Superior temporal gyrus (tissue), 1 donor: ENCODE measurements at regions not wholly inside any gene's neighbourhood (a gene's known extent, or its start where the extent isn't known, plus 50 kb on each side); places are given as distances from the start of the nearest gene placed in this dataset.
"Not testable (repeated sequence)": the region's sequence is repeated elsewhere in the genome, so short reads cannot be mapped to it uniquely, and the experiment has no call there.

ENCODE experiments used
- DNase-seq: peaks from one replicate; pipeline ENCODE4 v3.0.0-alpha.2; 2016; ENCODE audit errors: extremely low spot score

- no peak for DNase-seq
These were observed 205.4 kb upstream of the GK2 start for GRCh38 chr4:79613269-79613935.

DNA sequence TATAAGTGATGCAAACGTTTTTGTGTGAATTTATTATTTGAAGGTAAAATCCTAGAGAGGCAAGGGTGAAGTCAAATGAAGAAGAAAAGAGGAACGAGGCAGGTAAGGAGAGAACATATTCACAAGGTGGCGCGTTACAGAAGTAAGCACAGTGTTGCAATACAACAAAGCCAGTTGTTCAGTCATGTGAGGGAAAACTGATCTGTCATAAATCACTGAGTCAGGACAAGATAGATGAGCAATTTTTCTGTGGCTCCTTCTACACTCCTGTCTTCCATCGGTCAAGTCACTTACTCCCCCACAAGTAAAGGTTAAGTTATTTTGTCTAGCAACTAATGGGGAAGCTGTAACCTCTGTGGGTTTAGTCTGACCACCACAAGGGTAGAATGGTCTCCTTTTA is 203.0 kb upstream of the GK2 start:
- DNase-seq, result no peak

- DNase-seq, result no peak
These were observed 201.8 kb upstream of the GK2 start for GRCh38 chr4:79609817-79610216.

GRCh38 chr4:79607979-79608378 is 200.0 kb upstream of the GK2 start:
- no peak for DNase-seq

DNA sequence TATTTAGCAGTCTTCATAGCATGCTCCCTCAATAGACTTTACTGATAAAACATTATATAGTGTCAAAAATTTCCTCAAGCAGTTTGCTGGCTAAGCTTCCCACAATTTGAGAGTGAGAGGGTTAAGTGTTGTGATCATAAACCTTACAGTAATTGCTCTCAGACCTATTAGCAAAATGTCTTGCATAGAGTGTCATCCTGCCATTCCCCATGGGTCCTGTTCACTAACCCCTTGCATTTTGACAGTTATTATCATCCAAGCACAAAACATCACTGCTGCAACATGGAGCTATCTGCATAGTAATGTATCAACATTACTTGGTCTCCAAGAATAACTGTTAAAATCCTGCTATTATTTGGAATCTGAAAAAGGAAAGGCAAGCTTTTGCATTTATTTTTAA is 196.1 kb upstream of the GK2 start:
- DNase-seq, result no peak

GRCh38 chr4:79603681-79604080 is 195.7 kb upstream of the GK2 start:
- DNase-seq, result no peak

DNA sequence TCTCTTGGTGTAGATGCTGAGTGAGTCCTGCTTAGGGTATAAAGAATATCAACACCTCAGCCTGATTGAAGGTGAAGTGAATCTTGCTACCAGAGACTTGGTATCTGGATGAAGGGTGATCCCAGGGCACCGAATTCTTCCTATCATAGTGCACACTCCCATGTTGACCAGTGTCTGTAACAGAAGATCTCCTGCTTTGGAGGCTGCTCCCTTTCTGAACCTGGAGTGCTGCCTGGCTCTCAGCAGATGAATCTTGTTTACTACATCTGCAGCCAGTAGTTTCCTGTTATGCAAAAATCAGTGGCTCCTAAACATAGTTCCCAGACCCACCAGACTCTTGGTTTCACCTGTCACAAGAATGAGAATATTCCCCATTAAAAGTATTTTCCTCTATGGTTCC is 191.7 kb upstream of the GK2 start:
- no peak for DNase-seq

DNA sequence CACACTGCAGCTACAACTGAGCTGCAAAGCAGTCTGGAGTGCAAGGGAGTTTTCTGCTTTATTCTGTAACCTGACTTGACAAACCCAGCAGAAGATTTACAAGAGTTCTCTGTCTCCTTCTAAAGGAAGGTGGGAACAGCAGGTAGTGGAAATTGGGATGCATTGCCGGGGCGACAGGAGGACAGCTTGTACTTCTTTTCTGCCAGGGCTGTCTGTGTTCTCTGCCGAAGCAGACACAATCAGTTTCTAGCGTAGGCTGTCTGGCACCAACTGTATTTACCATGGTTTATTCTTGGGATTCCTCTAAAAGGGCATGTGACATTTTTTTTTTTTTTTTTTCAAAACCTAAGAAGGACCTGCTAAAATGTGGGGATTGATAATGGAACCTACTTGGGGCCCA is 190.8 kb upstream of the GK2 start:
- DNase-seq, result peak; percentile 50

DNA sequence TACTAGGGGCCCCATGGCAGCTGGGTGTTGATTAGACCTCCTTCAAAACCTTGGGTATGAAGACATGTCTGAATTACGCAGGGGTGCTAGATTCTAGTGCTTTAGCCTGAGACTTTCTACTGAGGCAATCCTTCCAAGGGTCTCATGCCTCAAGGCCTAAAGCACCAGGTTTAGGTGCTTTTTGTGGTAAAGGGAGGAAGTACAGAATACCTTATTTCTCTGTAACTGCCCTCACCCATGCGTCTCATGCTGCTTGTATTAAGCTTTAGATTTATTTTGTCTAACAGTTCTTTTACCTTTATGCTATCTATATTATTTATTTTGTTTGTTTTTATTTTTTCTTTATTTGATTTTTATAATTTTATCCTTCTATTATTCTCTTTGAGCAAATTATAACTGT is 190.2 kb upstream of the GK2 start:
- no peak for DNase-seq

DNA sequence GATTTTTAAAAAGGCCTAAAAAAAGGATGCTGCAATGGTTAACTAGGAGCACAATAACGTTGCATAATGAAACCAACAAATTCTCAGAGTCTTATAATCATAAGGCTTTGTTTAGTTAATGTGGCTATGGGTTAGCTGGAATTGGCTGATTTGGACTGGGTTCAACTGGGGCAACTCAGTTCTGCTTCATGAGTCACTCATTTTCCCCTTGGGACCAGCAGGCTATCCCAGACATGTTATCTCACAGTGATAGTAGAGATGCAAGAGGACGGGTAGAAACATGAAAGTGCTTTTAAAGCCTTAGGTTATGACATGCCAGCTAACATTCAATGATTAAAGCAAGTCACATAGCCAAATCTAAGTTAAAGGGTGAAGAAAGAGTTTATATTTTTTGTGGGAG is 189.2 kb upstream of the GK2 start:
- DNase-seq, result no peak

DNA sequence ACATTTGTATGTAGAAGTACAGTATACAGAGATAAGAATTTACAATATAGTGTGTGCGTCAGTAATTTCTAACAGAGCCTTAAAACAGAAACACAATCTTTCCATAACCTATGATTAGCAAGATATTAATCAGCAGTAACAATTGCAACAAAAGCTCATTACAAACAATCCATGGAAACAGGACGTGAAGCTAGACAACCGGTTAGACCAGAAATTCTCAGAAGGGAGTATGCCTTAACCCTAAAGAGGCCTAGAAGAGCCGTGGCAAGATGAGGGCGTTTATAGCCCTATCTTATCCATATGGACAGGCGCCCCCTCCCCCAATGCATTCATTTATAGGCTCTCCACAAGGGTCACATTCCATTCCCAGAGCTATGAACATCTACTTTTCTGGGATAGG is 184.2 kb upstream of the GK2 start:
- DNase-seq, result not testable (repeated sequence)

DNA sequence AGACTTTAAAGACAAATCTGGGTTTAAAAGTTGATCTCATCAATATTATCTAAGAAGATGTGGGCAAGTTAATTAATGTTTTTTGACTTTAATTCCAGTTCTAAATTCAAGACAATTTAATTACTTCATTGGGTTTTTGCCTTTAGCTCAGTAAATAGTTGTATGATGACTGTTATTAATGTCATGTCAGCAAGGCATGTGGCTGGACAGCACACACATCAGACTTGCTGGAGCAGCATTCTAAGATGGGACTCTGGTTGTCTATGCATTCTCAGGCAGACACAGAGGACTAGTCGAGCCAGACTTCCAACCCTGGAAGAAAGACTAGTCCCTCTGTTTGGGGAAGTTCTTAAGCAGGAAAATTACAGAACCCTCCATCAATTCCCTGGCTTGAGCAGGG is 180.7 kb upstream of the GK2 start:
- DNase-seq, result no peak

DNA sequence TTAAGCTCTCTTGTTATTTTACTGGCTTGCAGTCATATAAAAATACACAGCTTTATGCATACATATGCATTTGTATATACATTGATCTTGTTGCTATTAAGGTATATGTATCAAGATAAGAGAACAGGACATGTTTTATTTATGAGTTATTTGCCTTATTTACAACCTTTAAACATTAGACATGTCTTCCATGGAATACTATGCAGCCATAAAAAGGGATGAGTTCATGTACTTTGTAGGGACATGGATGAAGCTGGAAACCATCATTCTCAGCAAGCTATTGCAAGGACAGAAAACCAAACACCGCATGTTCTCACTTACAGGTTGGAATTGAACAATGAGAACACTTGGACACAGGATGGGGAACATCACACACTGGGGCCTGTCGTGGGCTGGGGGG is 179.2 kb upstream of the GK2 start:
- DNase-seq, result not testable (repeated sequence)

DNA sequence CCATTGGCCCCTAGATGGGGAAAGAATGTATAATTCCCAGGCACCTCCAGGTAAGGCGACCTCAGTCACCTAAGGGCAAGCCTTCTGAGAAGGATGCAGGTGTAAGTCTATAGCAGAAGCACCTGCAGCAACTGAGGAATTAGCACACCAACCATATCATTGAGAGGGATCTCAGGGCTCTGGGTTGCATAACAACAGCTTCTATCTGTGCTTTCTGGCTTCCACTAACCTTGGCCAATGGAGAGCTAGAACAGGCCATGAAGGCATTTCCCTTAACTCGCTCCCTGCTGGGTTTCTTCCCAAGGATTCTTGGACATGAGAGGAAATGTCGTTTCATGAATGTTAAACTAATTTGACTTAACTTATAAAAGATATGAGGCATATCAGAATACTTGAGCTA is 177.8 kb upstream of the GK2 start:
- DNase-seq, result no peak

GRCh38 chr4:79585330-79585729 is 177.3 kb upstream of the GK2 start:
- no peak for DNase-seq

DNA sequence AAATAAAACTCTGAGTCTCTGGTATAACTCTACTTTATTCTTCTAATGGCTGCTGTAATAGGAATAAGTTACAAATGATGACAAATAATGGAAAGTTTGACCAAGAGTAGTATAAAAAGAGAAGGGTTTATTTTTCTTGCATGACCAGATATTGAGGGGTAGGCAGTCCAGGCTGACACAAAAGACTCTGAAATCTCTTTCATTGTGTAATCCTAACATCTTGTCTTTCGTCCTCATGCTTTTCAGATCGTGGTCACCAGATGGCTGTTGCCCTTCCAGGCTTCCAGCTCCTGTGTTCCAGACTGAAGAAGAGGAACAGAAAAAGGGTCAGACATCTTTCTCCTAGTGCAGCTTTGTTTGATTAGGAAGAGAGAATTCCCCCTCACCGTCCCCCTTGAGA is 176.9 kb upstream of the GK2 start:
- no peak for DNase-seq

DNA sequence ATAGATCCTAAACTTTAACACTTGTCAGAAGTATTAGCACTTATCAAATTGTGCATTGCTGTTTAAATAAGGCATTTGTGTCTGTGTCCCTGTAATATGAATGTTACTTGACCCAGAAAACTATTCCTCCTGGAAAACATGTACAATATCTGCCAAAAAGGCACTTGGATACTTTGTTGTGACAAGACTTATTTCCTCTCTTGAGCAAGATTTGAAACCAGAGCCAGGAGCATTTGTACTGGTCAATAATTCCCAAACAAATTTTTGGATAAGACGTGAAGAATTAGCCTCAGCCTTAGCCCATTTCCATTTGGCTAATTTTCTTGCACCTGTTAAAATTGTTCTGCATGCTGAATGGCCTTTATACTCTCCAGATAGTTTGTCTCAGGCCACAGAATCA is 176.3 kb upstream of the GK2 start:
- no peak for DNase-seq

GRCh38 chr4:79578606-79579005 is 170.6 kb upstream of the GK2 start:
- DNase-seq, result no peak

DNA sequence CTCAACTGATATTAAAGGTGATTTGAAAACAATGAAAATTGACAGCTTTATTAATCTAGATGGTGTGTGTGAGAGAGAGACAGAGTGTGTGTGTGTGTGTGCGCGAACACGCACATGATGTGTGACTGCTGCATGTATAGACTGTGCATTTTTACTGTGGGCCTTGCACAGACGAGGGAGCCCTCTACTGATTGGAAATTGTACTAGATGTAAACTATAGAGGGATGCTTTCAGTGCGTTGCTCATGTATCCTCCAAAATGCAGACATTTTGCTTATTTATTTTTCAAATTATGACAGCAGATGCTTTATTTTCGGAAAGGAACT is 168.4 kb upstream of the GK2 start:
- peak; percentile 62 for DNase-seq

DNA sequence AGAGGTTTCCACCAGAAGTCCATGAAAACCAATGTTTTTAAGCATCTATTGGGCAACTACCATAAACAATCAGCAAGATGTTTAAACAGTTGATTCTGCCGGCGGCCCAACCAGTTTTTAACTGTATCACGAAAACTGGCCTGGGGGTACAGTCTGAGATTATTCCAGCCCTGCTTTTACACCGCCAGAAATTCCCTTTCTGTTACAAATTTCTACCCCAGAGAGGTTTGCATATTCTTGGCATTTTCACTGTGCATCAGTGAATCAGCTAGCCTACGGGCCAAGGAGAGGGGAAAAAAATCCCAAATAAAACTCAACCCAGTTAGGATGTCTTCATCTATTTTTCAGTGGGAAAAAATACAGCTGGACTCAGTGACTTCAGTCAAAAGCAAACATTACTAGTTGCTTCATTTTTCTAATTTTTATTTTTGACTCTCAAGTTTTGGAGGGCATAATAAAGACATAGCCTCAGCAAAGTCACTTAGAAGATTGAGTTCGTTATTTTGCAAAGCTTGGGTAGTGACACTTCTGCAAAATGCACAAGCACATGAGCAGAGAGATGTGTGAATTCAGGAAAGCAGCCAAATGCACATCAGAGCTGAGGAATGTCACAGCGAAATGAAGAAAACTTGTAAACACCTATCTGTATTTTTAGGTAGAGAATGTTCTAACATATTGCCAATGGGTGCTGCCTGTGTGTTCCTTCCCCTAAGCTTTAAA is 167.8 kb upstream of the GK2 start:
- peak; percentile 20 for DNase-seq

GRCh38 chr4:79574741-79575451 is 166.9 kb upstream of the GK2 start:
- no peak for DNase-seq

- no peak for DNase-seq
These were observed 155.2 kb upstream of the GK2 start for GRCh38 chr4:79563219-79563618.

DNA sequence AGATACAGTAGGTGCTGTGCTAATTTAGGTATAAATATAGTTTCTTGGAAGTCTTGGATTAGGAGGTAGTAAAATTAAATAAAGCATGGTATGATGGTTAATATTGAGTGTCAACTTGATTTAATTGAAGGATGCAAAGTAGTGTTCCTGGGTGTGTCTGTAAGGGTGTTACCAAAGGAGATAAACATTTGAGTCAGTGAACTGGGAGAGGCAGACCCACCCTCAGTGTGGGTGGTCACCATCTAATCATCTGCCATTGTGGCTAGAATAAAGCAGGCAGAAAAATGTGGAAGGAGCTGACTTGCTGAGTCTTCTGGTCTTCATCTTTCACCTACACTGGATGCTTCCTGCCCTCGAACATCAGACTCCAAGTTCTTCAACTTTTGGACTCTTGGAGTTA is 153.7 kb upstream of the GK2 start:
- DNase-seq, result no peak
